ENCODE measurements at regions not wholly inside any gene's neighbourhood (a gene's known extent, or its start where the extent isn't known, plus 50 kb on each side); places are given as distances from the start of the nearest gene placed in this dataset.

DNA sequence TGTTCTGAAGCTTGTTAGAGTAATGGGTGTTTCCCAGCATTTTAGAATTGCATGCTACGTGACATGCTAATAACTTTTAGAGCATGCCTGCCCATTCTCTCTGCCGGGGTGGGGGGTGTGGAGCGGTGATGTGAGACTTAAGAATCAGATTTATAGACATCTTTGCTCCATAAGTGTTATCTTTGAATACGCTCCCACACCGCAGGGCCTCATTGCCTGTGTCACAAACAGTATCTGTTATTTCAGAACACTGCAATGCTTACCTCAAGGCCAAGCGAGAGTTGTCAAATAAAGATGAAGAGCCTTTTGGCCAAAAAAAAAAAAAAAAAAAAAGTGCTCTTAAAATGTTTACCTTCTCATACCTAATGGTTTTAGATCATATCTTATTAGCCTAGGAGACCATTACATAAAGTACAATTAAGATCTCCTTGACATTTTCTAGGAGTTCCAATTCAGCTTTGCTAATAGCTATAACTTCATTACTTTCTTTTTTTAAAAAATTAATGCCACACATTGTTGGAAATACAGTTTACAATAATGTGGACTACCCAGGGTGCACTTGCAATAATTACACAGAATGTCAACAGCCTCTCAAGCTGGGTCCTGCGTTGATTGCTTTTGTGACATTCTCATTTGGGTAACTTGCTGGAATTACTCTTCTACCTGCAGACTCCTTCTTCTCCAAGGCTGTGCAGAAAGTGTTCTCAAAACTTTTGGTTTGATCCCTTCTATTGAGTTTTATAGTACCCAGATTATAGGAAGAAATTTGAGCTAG is 525.3 kb downstream of the KLF12 start:
- TF ChIP-seq, protein P1, sequence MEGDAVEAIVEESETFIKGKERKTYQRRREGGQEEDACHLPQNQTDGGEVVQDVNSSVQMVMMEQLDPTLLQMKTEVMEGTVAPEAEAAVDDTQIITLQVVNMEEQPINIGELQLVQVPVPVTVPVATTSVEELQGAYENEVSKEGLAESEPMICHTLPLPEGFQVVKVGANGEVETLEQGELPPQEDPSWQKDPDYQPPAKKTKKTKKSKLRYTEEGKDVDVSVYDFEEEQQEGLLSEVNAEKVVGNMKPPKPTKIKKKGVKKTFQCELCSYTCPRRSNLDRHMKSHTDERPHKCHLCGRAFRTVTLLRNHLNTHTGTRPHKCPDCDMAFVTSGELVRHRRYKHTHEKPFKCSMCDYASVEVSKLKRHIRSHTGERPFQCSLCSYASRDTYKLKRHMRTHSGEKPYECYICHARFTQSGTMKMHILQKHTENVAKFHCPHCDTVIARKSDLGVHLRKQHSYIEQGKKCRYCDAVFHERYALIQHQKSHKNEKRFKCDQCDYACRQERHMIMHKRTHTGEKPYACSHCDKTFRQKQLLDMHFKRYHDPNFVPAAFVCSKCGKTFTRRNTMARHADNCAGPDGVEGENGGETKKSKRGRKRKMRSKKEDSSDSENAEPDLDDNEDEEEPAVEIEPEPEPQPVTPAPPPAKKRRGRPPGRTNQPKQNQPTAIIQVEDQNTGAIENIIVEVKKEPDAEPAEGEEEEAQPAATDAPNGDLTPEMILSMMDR (conservative IDR thresholded peaks at IDR 0.05 in 1 of 2, IDR thresholded peaks at IDR 0.05 in 1 of 2; ENCODE audit: extremely low read depth in 1 of 2, insufficient read depth in 1 of 2, low read depth in 1 of 2, low read length in 2 of 2), result no peak
- TF ChIP-seq EZH2 (IDR thresholded peaks at IDR 0.05; ENCODE audit: borderline replicate concordance, low read length), result no peak

All from mammary epithelial cell (primary cell).